IMR-90 (cell line): ENCODE measurements at regions not wholly inside any gene's neighbourhood (a gene's known extent, or its start where the extent isn't known, plus 50 kb on each side); places are given as distances from the start of the nearest gene placed in this dataset.

Experiments used
- ATAC-seq: fragments of 200-7000 bp; cut with Tn5 transposase; 2 replicates; pipeline ENCODE4 v1.9.1; 2020; ENCODE audit warnings: low read depth, mild to moderate bottlenecking, moderate library complexity
- BruUV-seq: library from RNA; stranded (reverse); fragments of 400-500 nt; replicated peaks from 2 replicates; lab custom pipeline; 2021; lab: Mats Ljungman, UMichigan
- CTCF ChIA-PET: fragments of 300-600 bp; formaldehyde crosslinking; extraction: SDS; loops from one replicate; lab custom pipeline; 2021; ENCODE audit warnings: antibody characterized with exemption; lab: Yijun Ruan, JAX
- POLR2A ChIA-PET: fragments of 300-600 bp; sonication (Branson Sonifier 250); formaldehyde crosslinking; loops from one replicate; lab custom pipeline; 2022; ENCODE audit warnings: antibody characterized with exemption; ENCODE audit not compliant: unreplicated experiment; lab: Charles Lee
- DNase-seq: peaks from one replicate; pipeline ENCODE4 v3.0.0; 2013
- H2AFZ ChIP-seq: replicated peaks from 2 replicates; pipeline ENCODE3; 2013; ENCODE audit warnings: low read length, mild to moderate bottlenecking; ENCODE audit not compliant: poor library complexity
- H2AK5ac ChIP-seq: 2 replicates; pipeline ENCODE4 v1.6.1; 2013; ENCODE audit warnings: low read depth, low read length, inconsistent platforms
- H2AK9ac ChIP-seq: replicated peaks from 2 replicates; pipeline ENCODE3; 2013; ENCODE audit warnings: mild to moderate bottlenecking, low read depth, low read length, moderate library complexity; ENCODE audit not compliant: poor library complexity
- H2BK120ac ChIP-seq: 2 replicates; pipeline ENCODE4 v1.6.1; 2013; ENCODE audit warnings: low read depth, low read length, inconsistent platforms
- H2BK15ac ChIP-seq: 3 replicates; pipeline ENCODE4 v1.6.1; 2013; ENCODE audit warnings: low read depth, low read length, inconsistent platforms
- H2BK20ac ChIP-seq: 2 replicates; pipeline ENCODE4 v1.6.1; 2013; ENCODE audit warnings: low read depth, mild to moderate bottlenecking, inconsistent platforms, low read length, moderate library complexity
- H2BK5ac ChIP-seq: 2 replicates; pipeline ENCODE4 v1.6.1; 2013; ENCODE audit warnings: mild to moderate bottlenecking, low read depth, low read length, inconsistent platforms; ENCODE audit not compliant: poor library complexity, severe bottlenecking
- H3K14ac ChIP-seq: replicated peaks from 2 replicates; pipeline ENCODE4 v1.6.1; 2013; ENCODE audit warnings: low read depth, low read length, inconsistent platforms
- H3K18ac ChIP-seq: 2 replicates; pipeline ENCODE4 v1.6.1; 2013; ENCODE audit warnings: low read depth, low read length, control low read depth
- H3K23ac ChIP-seq: 2 replicates; pipeline ENCODE4 v1.6.1; 2013; ENCODE audit warnings: low read depth, low read length, inconsistent platforms
- H3K27ac ChIP-seq: 2 replicates; pipeline ENCODE4 v1.5.1; 2013; ENCODE audit warnings: mild to moderate bottlenecking, control low read depth, low read length; ENCODE audit not compliant: insufficient read depth
- H3K27me3 ChIP-seq: 2 replicates; pipeline ENCODE4 v1.6.1; 2013; ENCODE audit warnings: low read length; ENCODE audit not compliant: control insufficient read depth, insufficient read depth
- H3K36me3 ChIP-seq: 2 replicates; pipeline ENCODE4 v1.6.1; 2013; ENCODE audit warnings: low read length, mixed read lengths; ENCODE audit not compliant: control insufficient read depth, insufficient read depth
- H3K4ac ChIP-seq: 2 replicates; pipeline ENCODE4 v1.6.1; 2013; ENCODE audit warnings: low read depth, low read length, inconsistent platforms
- H3K4me1 ChIP-seq: 2 replicates; pipeline ENCODE4 v1.6.1; 2013; ENCODE audit warnings: low read length, mixed read lengths; ENCODE audit not compliant: control insufficient read depth, insufficient read depth
- H3K4me2 ChIP-seq: 2 replicates; pipeline ENCODE4 v1.6.1; 2013; ENCODE audit warnings: low read depth, mild to moderate bottlenecking, control low read depth, low read length, moderate library complexity
- H3K4me3 ChIP-seq: 2 replicates; pipeline ENCODE4 v1.5.1; 2013; ENCODE audit warnings: low read depth, mild to moderate bottlenecking, control low read depth, low read length, moderate library complexity; ENCODE audit not compliant: insufficient read depth
- H3K56ac ChIP-seq: 2 replicates; pipeline ENCODE4 v1.6.1; 2013; ENCODE audit warnings: low read length, inconsistent platforms; ENCODE audit not compliant: insufficient read depth; ENCODE audit errors: extremely low read depth
- H3K79me1 ChIP-seq, 2 experiments: 2 replicates each; pipeline ENCODE4 v1.6.1; 2013; ENCODE audit warnings: low read length in 2 of 2, inconsistent platforms in 1 of 2, low read depth in 1 of 2
- H3K9ac ChIP-seq: 2 replicates; pipeline ENCODE4 v1.6.1; 2013; ENCODE audit warnings: low read depth, low read length, control low read depth
- H3K9me1 ChIP-seq: 2 replicates; pipeline ENCODE4 v1.6.1; 2013; ENCODE audit warnings: low read length, inconsistent platforms; ENCODE audit not compliant: insufficient read depth
- H3K9me3 ChIP-seq: 2 replicates; pipeline ENCODE4 v1.6.1; 2013; ENCODE audit warnings: low read length; ENCODE audit not compliant: control insufficient read depth, insufficient read depth
- H4K20me1 ChIP-seq: 2 replicates; pipeline ENCODE4 v1.6.1; 2013; ENCODE audit warnings: low read length, inconsistent platforms; ENCODE audit not compliant: insufficient read depth
- H4K5ac ChIP-seq: 2 replicates; pipeline ENCODE4 v1.6.1; 2013; ENCODE audit warnings: mild to moderate bottlenecking, low read depth, low read length, control low read depth
- H4K8ac ChIP-seq, 2 experiments: 2 replicates each; pipeline ENCODE4 v1.6.1; 2013; ENCODE audit warnings: low read depth in 2 of 2, low read length in 2 of 2, control low read depth in 1 of 2, inconsistent platforms in 1 of 2
- H4K91ac ChIP-seq: 2 replicates; pipeline ENCODE4 v1.6.1; 2013; ENCODE audit warnings: low read depth, low read length, inconsistent platforms; ENCODE audit not compliant: insufficient read depth
- BHLHE40 ChIP-seq: fragments of 150-350 bp; IDR thresholded peaks from 2 replicates; pipeline ENCODE4 v1.6.1; 2016; ENCODE audit warnings: mild to moderate bottlenecking, low read depth, low read length
- CEBPB ChIP-seq: IDR thresholded peaks from 2 replicates; pipeline ENCODE4 v1.6.1; 2012; ENCODE audit warnings: low read depth, low read length, improper control_type of control experiment
- CHD1 ChIP-seq: IDR thresholded peaks from 2 replicates; pipeline ENCODE4 v1.6.1; 2012; ENCODE audit warnings: low read depth, low read length, improper control_type of control experiment
- FOS ChIP-seq: fragments of 150-350 bp; IDR thresholded peaks from 2 replicates; pipeline ENCODE4 v1.6.1; 2016; ENCODE audit warnings: low read depth, low read length
- MAFK ChIP-seq: IDR thresholded peaks from 2 replicates; pipeline ENCODE4 v1.6.1; 2012; ENCODE audit warnings: low read depth, low read length, improper control_type of control experiment
- MAZ ChIP-seq: IDR thresholded peaks from 2 replicates; pipeline ENCODE4 v1.6.1; 2012; ENCODE audit warnings: low read depth, mild to moderate bottlenecking, low read length, improper control_type of control experiment, moderate library complexity, borderline replicate concordance
- MXI1 ChIP-seq: IDR thresholded peaks from 2 replicates; pipeline ENCODE4 v1.6.1; 2012; ENCODE audit warnings: low read depth, mild to moderate bottlenecking, low read length, moderate library complexity, borderline replicate concordance
- NFE2L2 ChIP-seq: fragments of 150-350 bp; IDR thresholded peaks from 2 replicates; pipeline ENCODE4 v1.6.1; 2016; ENCODE audit warnings: low read depth, mild to moderate bottlenecking, low read length
- POLR2A ChIP-seq: IDR thresholded peaks from 2 replicates; pipeline ENCODE4 v1.6.1; 2012; ENCODE audit warnings: mild to moderate bottlenecking, low read depth, low read length
- RAD21 ChIP-seq: IDR thresholded peaks from 2 replicates; pipeline ENCODE4 v1.6.1; 2012; ENCODE audit warnings: low read length, improper control_type of control experiment
- RCOR1 ChIP-seq: IDR thresholded peaks from 2 replicates; pipeline ENCODE4 v1.6.1; 2012; ENCODE audit warnings: mild to moderate bottlenecking, low read length, improper control_type of control experiment; ENCODE audit not compliant: insufficient replicate concordance
- RFX5 ChIP-seq: IDR thresholded peaks from 2 replicates; pipeline ENCODE4 v1.8.0; 2012; ENCODE audit warnings: low read depth, mild to moderate bottlenecking, low read length, moderate library complexity
- SMC3 ChIP-seq: fragments of 150-350 bp; IDR thresholded peaks from 2 replicates; pipeline ENCODE4 v1.6.1; 2016; ENCODE audit warnings: low read depth, mild to moderate bottlenecking, antibody characterized with exemption, low read length, moderate library complexity
- WGBS, 2 experiments: methylation state at CpG; one replicate each; pipeline versions ENCODE4 v1.1.5 to v1.1.7; 2013; ENCODE audit warnings: missing lambda C conversion rate in 2 of 2; ENCODE audit not compliant: insufficient read length in 1 of 2; ENCODE audit errors: extremely low coverage in 2 of 2; 5-methylcytosine and 5-hydroxymethylcytosine counted together
- dilution Hi-C: fragments of 300-500 bp; cut with HindIII; formaldehyde crosslinking; loops from one replicate; pipeline ENCODE4 v1.14.3; 2018; ENCODE audit warnings: low sequenced_read_pairs; ENCODE audit not compliant: unreplicated experiment
- in situ Hi-C: fragments of 300-500 bp; cut with MboI; formaldehyde crosslinking; loops from 3 replicates; pipeline ENCODE4 v1.14.3; 2019; ENCODE audit warnings: low sequenced_read_pairs, inconsistent platforms, mixed read lengths
- intact Hi-C: fragments of 100-400 bp; cut with micrococcal nuclease; formaldehyde crosslinking; loops from 2 replicates; pipeline ENCODE4 v1.10.0; 2022
- TF ChIP-seq, protein P1 (sequence below): fragments of 150-350 bp; IDR thresholded peaks from 2 replicates; pipeline ENCODE4 v1.6.1; 2016; ENCODE audit warnings: low read depth, mild to moderate bottlenecking, low read length, moderate library complexity, borderline replicate concordance
- TF ChIP-seq, protein P2 (sequence below): fragments of 150-350 bp; IDR thresholded peaks from 2 replicates; pipeline ENCODE4 v1.6.1; 2017; ENCODE audit warnings: mild to moderate bottlenecking, antibody characterized with exemption, low read length, low read depth
- TF ChIP-seq, protein P3 (sequence below): conservative IDR thresholded peaks from 2 replicates; pipeline ENCODE4 v1.5.1; 2012; ENCODE audit warnings: mild to moderate bottlenecking, low read depth, low read length, improper control_type of control experiment

DNA sequence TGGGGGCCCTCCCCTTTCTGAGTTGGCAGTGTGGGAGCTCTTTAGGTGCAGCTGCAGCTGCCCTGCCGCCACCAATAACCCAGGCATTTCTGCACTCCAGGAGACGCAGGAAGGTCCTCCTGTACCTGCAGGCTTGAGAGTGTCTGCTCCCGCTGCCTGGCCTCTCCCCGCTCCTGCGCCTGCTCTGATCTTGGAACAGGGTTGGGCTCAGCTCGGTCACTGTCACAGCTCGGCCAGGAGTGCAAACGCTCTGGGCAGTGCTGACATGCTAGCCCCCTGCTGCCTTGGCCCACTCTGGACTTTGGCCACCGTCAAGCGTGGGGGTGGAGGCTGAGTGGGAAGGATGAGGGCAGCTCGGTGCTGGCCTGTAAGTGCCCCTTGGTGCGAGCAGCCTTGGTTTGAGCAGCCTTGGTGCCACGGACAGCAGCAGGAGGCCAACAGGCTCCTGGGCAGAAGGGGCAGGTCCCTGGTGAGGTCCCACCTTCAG is 738.1 kb upstream of the GJE1 start:
- ChIA-PET CTCF (no interaction called here), POLR2A (no interaction called here)
- dilution Hi-C loops (no loop called here), intact Hi-C loops (no loop called here), in situ Hi-C loops (no loop called here)
- H3K23ac ChIP-seq: no peak overlapping the region
- H3K4me1 ChIP-seq: no peaks in the 10 kb centered on the region
- no peaks in the 10 kb centered on the region for H3K36me3 ChIP-seq
- no peak overlapping the region for H4K91ac ChIP-seq
- no peak overlapping the region for H2AK9ac ChIP-seq
- no peak overlapping the region for H4K5ac ChIP-seq
- H3K4ac ChIP-seq: no peak overlapping the region
- H3K27me3 ChIP-seq: no peaks in the 10 kb centered on the region
- H3K56ac ChIP-seq: no peak overlapping the region
- TF ChIP-seq MXI1 (no peak), POLR2A (no peak), CHD1 (no peak), NFE2L2 (no peak), MAFK (no peak), RAD21 (no peak), RFX5 (no peak), BHLHE40 (no peak), RCOR1 (no peak), SMC3 (no peak), FOS (no peak), CEBPB (no peak), MAZ (no peak)
- TF ChIP-seq, protein P1, sequence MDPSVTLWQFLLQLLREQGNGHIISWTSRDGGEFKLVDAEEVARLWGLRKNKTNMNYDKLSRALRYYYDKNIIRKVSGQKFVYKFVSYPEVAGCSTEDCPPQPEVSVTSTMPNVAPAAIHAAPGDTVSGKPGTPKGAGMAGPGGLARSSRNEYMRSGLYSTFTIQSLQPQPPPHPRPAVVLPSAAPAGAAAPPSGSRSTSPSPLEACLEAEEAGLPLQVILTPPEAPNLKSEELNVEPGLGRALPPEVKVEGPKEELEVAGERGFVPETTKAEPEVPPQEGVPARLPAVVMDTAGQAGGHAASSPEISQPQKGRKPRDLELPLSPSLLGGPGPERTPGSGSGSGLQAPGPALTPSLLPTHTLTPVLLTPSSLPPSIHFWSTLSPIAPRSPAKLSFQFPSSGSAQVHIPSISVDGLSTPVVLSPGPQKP: no peak
- TF ChIP-seq, protein P2, sequence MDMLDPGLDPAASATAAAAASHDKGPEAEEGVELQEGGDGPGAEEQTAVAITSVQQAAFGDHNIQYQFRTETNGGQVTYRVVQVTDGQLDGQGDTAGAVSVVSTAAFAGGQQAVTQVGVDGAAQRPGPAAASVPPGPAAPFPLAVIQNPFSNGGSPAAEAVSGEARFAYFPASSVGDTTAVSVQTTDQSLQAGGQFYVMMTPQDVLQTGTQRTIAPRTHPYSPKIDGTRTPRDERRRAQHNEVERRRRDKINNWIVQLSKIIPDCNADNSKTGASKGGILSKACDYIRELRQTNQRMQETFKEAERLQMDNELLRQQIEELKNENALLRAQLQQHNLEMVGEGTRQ: no peak
- TF ChIP-seq, protein P3, sequence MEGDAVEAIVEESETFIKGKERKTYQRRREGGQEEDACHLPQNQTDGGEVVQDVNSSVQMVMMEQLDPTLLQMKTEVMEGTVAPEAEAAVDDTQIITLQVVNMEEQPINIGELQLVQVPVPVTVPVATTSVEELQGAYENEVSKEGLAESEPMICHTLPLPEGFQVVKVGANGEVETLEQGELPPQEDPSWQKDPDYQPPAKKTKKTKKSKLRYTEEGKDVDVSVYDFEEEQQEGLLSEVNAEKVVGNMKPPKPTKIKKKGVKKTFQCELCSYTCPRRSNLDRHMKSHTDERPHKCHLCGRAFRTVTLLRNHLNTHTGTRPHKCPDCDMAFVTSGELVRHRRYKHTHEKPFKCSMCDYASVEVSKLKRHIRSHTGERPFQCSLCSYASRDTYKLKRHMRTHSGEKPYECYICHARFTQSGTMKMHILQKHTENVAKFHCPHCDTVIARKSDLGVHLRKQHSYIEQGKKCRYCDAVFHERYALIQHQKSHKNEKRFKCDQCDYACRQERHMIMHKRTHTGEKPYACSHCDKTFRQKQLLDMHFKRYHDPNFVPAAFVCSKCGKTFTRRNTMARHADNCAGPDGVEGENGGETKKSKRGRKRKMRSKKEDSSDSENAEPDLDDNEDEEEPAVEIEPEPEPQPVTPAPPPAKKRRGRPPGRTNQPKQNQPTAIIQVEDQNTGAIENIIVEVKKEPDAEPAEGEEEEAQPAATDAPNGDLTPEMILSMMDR: no peak
- H4K8ac ChIP-seq: no peak overlapping the region
- H3K14ac ChIP-seq: no peak overlapping the region
- H3K18ac ChIP-seq: no peak overlapping the region
- H2BK20ac ChIP-seq: no peak overlapping the region
- H3K9me1 ChIP-seq: no peaks in the 10 kb centered on the region
- H3K4me2 ChIP-seq: no peak overlapping the region
- no peaks in the 10 kb centered on the region for H3K9me3 ChIP-seq
- H2BK5ac ChIP-seq: no peak overlapping the region
- no peak for ATAC-seq
- no peak overlapping the region for H3K4me3 ChIP-seq
- H2AK5ac ChIP-seq: no peak overlapping the region
- no peaks in the 10 kb centered on the region for H4K20me1 ChIP-seq
- no peak overlapping the region for H2BK120ac ChIP-seq
- no peaks in the 10 kb centered on the region for H3K79me1 ChIP-seq
- H3K9ac ChIP-seq: no peak overlapping the region
- H2BK15ac ChIP-seq: no peak overlapping the region
- peak overlapping the region; percentile 21 for H2AFZ ChIP-seq
- 100% methylated on average over 4 of the region's 13 CpGs; no CpG with 5 or more reads in 1 of the 2 experiments for WGBS, 2 experiments
- no TSS peak for BruUV-seq
- DNase-seq: no peak
- no peak overlapping the region for H3K27ac ChIP-seq
